HEK293 (cell line): ENCODE measurements at regions not wholly inside any gene's neighbourhood (a gene's known extent, or its start where the extent isn't known, plus 50 kb on each side); places are given as distances from the start of the nearest gene placed in this dataset.

Experiments
- CTCF ChIA-PET: fragments of 350-600 bp; formaldehyde crosslinking; extraction: SDS; loops from one replicate; lab custom pipeline; 2021; ENCODE audit warnings: antibody characterized with exemption; lab: Yijun Ruan, JAX
- POLR2A ChIA-PET: fragments of 300-600 bp; formaldehyde crosslinking; extraction: SDS; loops from one replicate; lab custom pipeline; 2020; ENCODE audit warnings: antibody characterized with exemption, inconsistent platforms; lab: Yijun Ruan, JAX
- H3K27ac ChIP-seq: fragments of 200-500 bp; sonication (Bioruptor generic); 2 replicates; pipeline ENCODE4 v1.5.1; 2014; ENCODE audit warnings: low read depth, low read length, control low read depth, inconsistent platforms; ENCODE audit errors: extremely low read depth
- H3K36me3 ChIP-seq, 2 experiments: fragments of 200-500 bp in 1 of 2; sonication (Bioruptor generic) in 1 of 2; 1 replicate in 1 of 2; 2 replicates in 1 of 2; pipeline ENCODE4 v1.5.1; 2014 to 2017; ENCODE audit warnings: inconsistent platforms in 2 of 2, low read length in 2 of 2; ENCODE audit not compliant: control insufficient read depth in 2 of 2, insufficient read depth in 1 of 2
- H3K4me1 ChIP-seq: fragments of 200-500 bp; sonication (Bioruptor generic); 2 replicates; pipeline ENCODE4 v1.5.1; 2014; ENCODE audit warnings: mild to moderate bottlenecking, low read length, inconsistent platforms; ENCODE audit not compliant: control insufficient read depth, insufficient read depth
- H3K4me3 ChIP-seq: 2 replicates; pipeline ENCODE4 v1.5.1; 2011; ENCODE audit warnings: low read depth, mild to moderate bottlenecking, control low read depth, low read length, moderate library complexity
- H3K9me3 ChIP-seq: fragments of 200-500 bp; sonication (Bioruptor generic); 2 replicates; pipeline ENCODE4 v1.5.1; 2014; ENCODE audit warnings: low read depth, low read length, inconsistent platforms; ENCODE audit not compliant: control insufficient read depth, insufficient read depth
- GLI4 ChIP-seq: fragments of 450-650 bp; formaldehyde crosslinking; IDR thresholded peaks from 2 replicates; pipeline ENCODE4 v1.5.1; 2016; ENCODE audit warnings: missing biosample characterization, missing genetic modification characterization
- GLIS1 ChIP-seq: fragments of 450-650 bp; formaldehyde crosslinking; IDR thresholded peaks from 2 replicates; pipeline ENCODE4 v1.5.1; 2016; ENCODE audit warnings: missing biosample characterization, missing genetic modification characterization
- HOXC10 ChIP-seq: sonication (generic); formaldehyde crosslinking; IDR thresholded peaks from 2 replicates; pipeline ENCODE4 v1.8.1; 2023; ENCODE audit warnings: mild to moderate bottlenecking, missing genetic modification reagents
- OVOL3 ChIP-seq: fragments of 450-650 bp; formaldehyde crosslinking; IDR thresholded peaks from 2 replicates; pipeline ENCODE4 v1.5.1; 2016; ENCODE audit warnings: missing biosample characterization, missing genetic modification characterization
- PRDM10 ChIP-seq: fragments of 450-650 bp; formaldehyde crosslinking; IDR thresholded peaks from 2 replicates; pipeline ENCODE4 v1.5.1; 2016; ENCODE audit warnings: missing biosample characterization, missing genetic modification characterization
- RBAK ChIP-seq: fragments of 450-650 bp; formaldehyde crosslinking; IDR thresholded peaks from 2 replicates; pipeline ENCODE4 v1.5.1; 2016; ENCODE audit warnings: missing biosample characterization, missing genetic modification characterization
- ZBTB7A ChIP-seq: fragments of 450-650 bp; formaldehyde crosslinking; IDR thresholded peaks from 2 replicates; pipeline ENCODE4 v1.5.1; 2016; ENCODE audit warnings: low read depth, missing biosample characterization, missing genetic modification characterization
- ZFP69B ChIP-seq: fragments of 450-650 bp; formaldehyde crosslinking; IDR thresholded peaks from 2 replicates; pipeline ENCODE4 v1.5.1; 2016; ENCODE audit warnings: missing biosample characterization, missing genetic modification characterization
- ZNF132 ChIP-seq: fragments of 450-650 bp; formaldehyde crosslinking; IDR thresholded peaks from 2 replicates; pipeline ENCODE4 v1.5.1; 2017; ENCODE audit warnings: missing biosample characterization, missing genetic modification characterization, borderline replicate concordance
- ZNF140 ChIP-seq: fragments of 450-650 bp; formaldehyde crosslinking; IDR thresholded peaks from 2 replicates; pipeline ENCODE4 v1.5.1; 2016; ENCODE audit warnings: missing biosample characterization, missing genetic modification characterization
- ZNF16 ChIP-seq: fragments of 450-650 bp; formaldehyde crosslinking; IDR thresholded peaks from 2 replicates; pipeline ENCODE4 v1.5.1; 2016; ENCODE audit warnings: low read depth, missing biosample characterization, missing genetic modification characterization
- ZNF174 ChIP-seq: fragments of 450-650 bp; formaldehyde crosslinking; IDR thresholded peaks from 2 replicates; pipeline ENCODE4 v1.5.0; 2017; ENCODE audit warnings: missing biosample characterization, mild to moderate bottlenecking, missing genetic modification characterization
- ZNF23 ChIP-seq: fragments of 450-650 bp; formaldehyde crosslinking; IDR thresholded peaks from 2 replicates; pipeline ENCODE4 v1.5.1; 2016; ENCODE audit warnings: missing biosample characterization, missing genetic modification characterization, borderline replicate concordance
- ZNF311 ChIP-seq: fragments of 450-650 bp; formaldehyde crosslinking; IDR thresholded peaks from 2 replicates; pipeline ENCODE4 v1.5.1; 2017; ENCODE audit warnings: missing biosample characterization, missing genetic modification characterization, borderline replicate concordance
- ZNF354C ChIP-seq: fragments of 450-650 bp; formaldehyde crosslinking; IDR thresholded peaks from 2 replicates; pipeline ENCODE4 v1.5.1; 2016; ENCODE audit warnings: missing biosample characterization, missing genetic modification characterization, low read depth, borderline replicate concordance
- ZNF426 ChIP-seq: fragments of 450-650 bp; formaldehyde crosslinking; IDR thresholded peaks from 2 replicates; pipeline ENCODE4 v1.5.1; 2017; ENCODE audit warnings: missing biosample characterization, missing genetic modification characterization, mild to moderate bottlenecking, inconsistent platforms, moderate library complexity
- ZNF561 ChIP-seq: fragments of 450-650 bp; IDR thresholded peaks from 2 replicates; pipeline ENCODE4 v1.5.1; 2018; ENCODE audit warnings: missing biosample characterization, missing genetic modification characterization, borderline replicate concordance
- ZNF571 ChIP-seq: fragments of 450-650 bp; formaldehyde crosslinking; IDR thresholded peaks from 2 replicates; pipeline ENCODE4 v1.5.0; 2017; ENCODE audit warnings: missing biosample characterization, missing genetic modification characterization
- ZNF654 ChIP-seq: fragments of 450-650 bp; formaldehyde crosslinking; IDR thresholded peaks from 2 replicates; pipeline ENCODE4 v1.5.1; 2016; ENCODE audit warnings: low read depth, missing biosample characterization, missing genetic modification characterization
- ZNF658 ChIP-seq: fragments of 450-650 bp; formaldehyde crosslinking; IDR thresholded peaks from 2 replicates; pipeline ENCODE4; 2016; ENCODE audit warnings: missing biosample characterization, missing genetic modification characterization
- ZNF692 ChIP-seq: fragments of 450-650 bp; formaldehyde crosslinking; IDR thresholded peaks from 2 replicates; pipeline ENCODE4 v1.5.1; 2016; ENCODE audit warnings: missing biosample characterization, missing genetic modification characterization
- ZNF791 ChIP-seq: fragments of 450-650 bp; formaldehyde crosslinking; IDR thresholded peaks from 2 replicates; pipeline ENCODE4 v1.5.1; 2016; ENCODE audit warnings: missing biosample characterization, missing genetic modification characterization
- ZNF830 ChIP-seq: fragments of 450-650 bp; IDR thresholded peaks from 2 replicates; pipeline ENCODE4 v1.5.0; 2018; ENCODE audit warnings: missing biosample characterization, missing genetic modification characterization, low read depth, mild to moderate bottlenecking, moderate library complexity
- ZSCAN4 ChIP-seq: fragments of 450-650 bp; formaldehyde crosslinking; IDR thresholded peaks from 2 replicates; pipeline ENCODE4 v1.5.1; 2017; ENCODE audit warnings: missing biosample characterization, missing genetic modification characterization
- ZSCAN5A ChIP-seq: fragments of 450-650 bp; formaldehyde crosslinking; IDR thresholded peaks from 2 replicates; pipeline ENCODE4 v1.5.1; 2016; ENCODE audit warnings: missing biosample characterization, missing genetic modification characterization
- TF ChIP-seq, protein P1 (sequence below): fragments of 450-650 bp; formaldehyde crosslinking; IDR thresholded peaks from 2 replicates; pipeline ENCODE4 v1.5.1; 2016; ENCODE audit warnings: missing biosample characterization, missing genetic modification characterization
- TF ChIP-seq, protein P2 (sequence below): fragments of 450-650 bp; formaldehyde crosslinking; optimal IDR thresholded peaks from 2 replicates; pipeline ENCODE3; 2016; ENCODE audit warnings: missing biosample characterization, mild to moderate bottlenecking, missing genetic modification characterization

GRCh38 chrX:5753291-5753690, 475.4 kb downstream of the NLGN4X start:
- no peaks in the 10 kb centered on the region for H3K36me3 ChIP-seq
- H3K4me3 ChIP-seq: no peak overlapping the region
- no peak for TF ChIP-seq RBAK (tag by site-specific recombination)
- TF ChIP-seq ZNF426: no peak
- TF ChIP-seq ZNF140 (tag by site-specific recombination): no peak
- TF ChIP-seq, protein P1, sequence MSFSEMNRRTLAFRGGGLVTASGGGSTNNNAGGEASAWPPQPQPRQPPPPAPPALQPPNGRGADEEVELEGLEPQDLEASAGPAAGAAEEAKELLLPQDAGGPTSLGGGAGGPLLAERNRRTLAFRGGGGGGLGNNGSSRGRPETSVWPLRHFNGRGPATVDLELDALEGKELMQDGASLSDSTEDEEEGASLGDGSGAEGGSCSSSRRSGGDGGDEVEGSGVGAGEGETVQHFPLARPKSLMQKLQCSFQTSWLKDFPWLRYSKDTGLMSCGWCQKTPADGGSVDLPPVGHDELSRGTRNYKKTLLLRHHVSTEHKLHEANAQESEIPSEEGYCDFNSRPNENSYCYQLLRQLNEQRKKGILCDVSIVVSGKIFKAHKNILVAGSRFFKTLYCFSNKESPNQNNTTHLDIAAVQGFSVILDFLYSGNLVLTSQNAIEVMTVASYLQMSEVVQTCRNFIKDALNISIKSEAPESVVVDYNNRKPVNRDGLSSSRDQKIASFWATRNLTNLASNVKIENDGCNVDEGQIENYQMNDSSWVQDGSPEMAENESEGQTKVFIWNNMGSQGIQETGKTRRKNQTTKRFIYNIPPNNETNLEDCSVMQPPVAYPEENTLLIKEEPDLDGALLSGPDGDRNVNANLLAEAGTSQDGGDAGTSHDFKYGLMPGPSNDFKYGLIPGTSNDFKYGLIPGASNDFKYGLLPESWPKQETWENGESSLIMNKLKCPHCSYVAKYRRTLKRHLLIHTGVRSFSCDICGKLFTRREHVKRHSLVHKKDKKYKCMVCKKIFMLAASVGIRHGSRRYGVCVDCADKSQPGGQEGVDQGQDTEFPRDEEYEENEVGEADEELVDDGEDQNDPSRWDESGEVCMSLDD (tag by site-specific recombination): no peak
- TF ChIP-seq ZNF354C: no peak
- TF ChIP-seq ZBTB7A: no peak
- no peak for TF ChIP-seq ZNF16
- TF ChIP-seq ZNF571: no peak
- TF ChIP-seq ZFP69B (tag by site-specific recombination): no peak
- no peak for TF ChIP-seq HOXC10
- TF ChIP-seq ZNF692 (tag by site-specific recombination): no peak
- TF ChIP-seq, protein P2, sequence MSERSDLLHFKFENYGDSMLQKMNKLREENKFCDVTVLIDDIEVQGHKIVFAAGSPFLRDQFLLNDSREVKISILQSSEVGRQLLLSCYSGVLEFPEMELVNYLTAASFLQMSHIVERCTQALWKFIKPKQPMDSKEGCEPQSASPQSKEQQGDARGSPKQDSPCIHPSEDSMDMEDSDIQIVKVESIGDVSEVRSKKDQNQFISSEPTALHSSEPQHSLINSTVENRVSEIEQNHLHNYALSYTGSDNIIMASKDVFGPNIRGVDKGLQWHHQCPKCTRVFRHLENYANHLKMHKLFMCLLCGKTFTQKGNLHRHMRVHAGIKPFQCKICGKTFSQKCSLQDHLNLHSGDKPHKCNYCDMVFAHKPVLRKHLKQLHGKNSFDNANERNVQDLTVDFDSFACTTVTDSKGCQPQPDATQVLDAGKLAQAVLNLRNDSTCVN (tag by site-specific recombination): no peak
- no peak for TF ChIP-seq ZSCAN4
- no peak for TF ChIP-seq ZNF23 (tag by site-specific recombination)
- TF ChIP-seq GLIS1 (tag by site-specific recombination): no peak
- TF ChIP-seq ZNF174 (tag by site-specific recombination): no peak
- no peak for TF ChIP-seq ZNF561 (tag by site-specific recombination)
- no peak for TF ChIP-seq ZNF132 (tag by site-specific recombination)
- TF ChIP-seq GLI4 (tag by site-specific recombination): no peak
- H3K4me1 ChIP-seq: no peaks in the 10 kb centered on the region
- no peak overlapping the region for H3K27ac ChIP-seq
- ChIA-PET POLR2A (no interaction called here), CTCF (no interaction called here)
- H3K9me3 ChIP-seq: no peaks in the 10 kb centered on the region

DNA sequence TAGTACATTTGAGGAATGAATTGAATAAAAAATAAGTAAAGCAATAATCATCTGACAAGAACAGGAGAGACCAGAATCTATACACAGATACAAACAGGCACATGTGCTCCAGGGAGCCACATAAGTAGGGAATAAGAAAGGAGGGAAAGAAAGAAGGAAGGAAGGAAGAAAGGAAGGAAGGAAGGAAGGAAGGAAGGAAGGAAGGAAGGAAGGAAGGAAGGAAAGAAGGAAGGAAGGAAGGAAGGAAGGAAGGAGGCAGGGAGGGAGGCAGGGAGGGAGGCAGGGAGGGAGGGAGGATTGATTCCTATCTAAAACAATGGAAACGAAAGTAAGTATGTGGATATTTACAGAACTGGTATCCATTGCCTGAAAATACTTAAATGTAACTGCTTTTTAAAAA, 475.8 kb downstream of the NLGN4X start:
- Histone ChIP-seq H3K27ac (no peak overlapping the region), H3K9me3 (no peaks in the 10 kb centered on the region), H3K36me3 (no peaks in the 10 kb centered on the region), H3K4me1 (no peaks in the 10 kb centered on the region), H3K4me3 (no peak overlapping the region)
- ChIA-PET CTCF (no interaction called here), POLR2A (no interaction called here)
- TF ChIP-seq ZNF791 (tag by site-specific recombination) (no peak), ZNF654 (tag by site-specific recombination) (no peak), ZNF658 (tag by site-specific recombination) (no peak), OVOL3 (tag by site-specific recombination) (no peak), ZSCAN5A (tag by site-specific recombination) (no peak), ZNF830 (no peak), PRDM10 (tag by site-specific recombination) (no peak), ZNF311 (tag by site-specific recombination) (no peak)
